GM19043 (cell line): ENCODE measurements at regions not wholly inside any gene's neighbourhood (a gene's known extent, or its start where the extent isn't known, plus 50 kb on each side); places are given as distances from the start of the nearest gene placed in this dataset.
A peak's percentile ranks its signal among the peaks of the same experiment; 100 is the strongest.

ENCODE experiments used
- ATAC-seq: cut with Tn5 transposase; IDR thresholded peaks from one replicate; pipeline ENCODE4 v1.9.1; 2021; ENCODE audit warnings: low read depth; ENCODE audit not compliant: unreplicated experiment

GRCh38 chr12:63321373-63321772 lies 170.4 kb upstream of the AVPR1A start:
- no peak for ATAC-seq

GRCh38 chr12:63319936-63320633 lies 169.1 kb upstream of the AVPR1A start:
- ATAC-seq = no peak

GRCh38 chr12:63319386-63319785 lies 168.4 kb upstream of the AVPR1A start:
- ATAC-seq = no peak

GRCh38 chr12:63318933-63319332 lies 167.9 kb upstream of the AVPR1A start:
- no peak for ATAC-seq

GRCh38 chr12:63318313-63318712 lies 167.3 kb upstream of the AVPR1A start:
- ATAC-seq = no peak

GRCh38 chr12:63317880-63318279 lies 166.9 kb upstream of the AVPR1A start:
- no peak for ATAC-seq

- ATAC-seq = no peak
Observed at GRCh38 chr12:63317286-63317846, 166.4 kb upstream of the AVPR1A start.

GRCh38 chr12:63313139-63313538 lies 162.1 kb upstream of the AVPR1A start:
- peak; percentile 54 for ATAC-seq

- ATAC-seq = no peak
Observed at GRCh38 chr12:63308671-63309070, 157.7 kb upstream of the AVPR1A start.

GRCh38 chr12:63307849-63308248 lies 156.8 kb upstream of the AVPR1A start:
- no peak for ATAC-seq

GRCh38 chr12:63305901-63306875 lies 155.2 kb upstream of the AVPR1A start:
- ATAC-seq = peak; percentile 36

- no peak for ATAC-seq
Observed at GRCh38 chr12:63304887-63305316, 153.9 kb upstream of the AVPR1A start.

- peak; percentile 8 for ATAC-seq
Observed at GRCh38 chr12:63302941-63303536, 152.0 kb upstream of the AVPR1A start.

GRCh38 chr12:63302269-63302940 lies 151.4 kb upstream of the AVPR1A start:
- peak; percentile 67 for ATAC-seq

- ATAC-seq = no peak
Observed at GRCh38 chr12:63301311-63301710, 150.3 kb upstream of the AVPR1A start.

GRCh38 chr12:63298386-63298930 lies 147.5 kb upstream of the AVPR1A start:
- no peak for ATAC-seq

GRCh38 chr12:63294327-63294632 lies 143.3 kb upstream of the AVPR1A start:
- ATAC-seq = peak; percentile 86

- no peak for ATAC-seq
Observed at GRCh38 chr12:63292471-63293221, 141.6 kb upstream of the AVPR1A start.

- ATAC-seq = peak; percentile 78
Observed at GRCh38 chr12:63276537-63277365, 125.8 kb upstream of the AVPR1A start.
